Endothelial cell of umbilical vein (primary cell): ENCODE measurements at regions not wholly inside any gene's neighbourhood (a gene's known extent, or its start where the extent isn't known, plus 50 kb on each side); places are given as distances from the start of the nearest gene placed in this dataset.

Experiments
- BruUV-seq: library from RNA; stranded (reverse); fragments of 400-500 nt; replicated peaks from 2 replicates; lab custom pipeline; 2021; lab: Mats Ljungman, UMichigan
- CTCF ChIA-PET: fragments of 300-600, 350-600 bp; sonication (Branson Sonifier 250); formaldehyde crosslinking; loops from one replicate; lab custom pipeline; 2021; ENCODE audit warnings: antibody characterized with exemption, inconsistent platforms; lab: Charles Lee
- POLR2A ChIA-PET: fragments of 300-600, 350-600 bp; sonication (Branson Sonifier 250); formaldehyde crosslinking; loops from one replicate; lab custom pipeline; 2021; ENCODE audit warnings: antibody characterized with exemption, inconsistent platforms; lab: Charles Lee
- DNase-seq: peaks from one replicate; pipeline ENCODE4 v3.0.0-alpha.2; 2011; ENCODE audit warnings: low read depth, low spot score
- FAIRE-seq: peaks from 2 replicates; lab custom pipeline; 2011; peaks lifted over from hg19 to GRCh38; lab: Jason Lieb, UNC
- H2AFZ ChIP-seq: 2 replicates; pipeline ENCODE4 v1.6.0; 2012; ENCODE audit warnings: low read depth, low read length, control low read depth, inconsistent platforms
- H3K27ac ChIP-seq: 2 replicates; pipeline ENCODE4 v1.5.1; 2011; ENCODE audit warnings: low read depth, mild to moderate bottlenecking, control low read depth, low read length, moderate library complexity; ENCODE audit not compliant: insufficient read depth
- H3K27me3 ChIP-seq, 2 experiments: 2 replicates each; pipeline versions ENCODE4 v1.6.0 to v1.6.1; 2011; ENCODE audit warnings: low read length in 2 of 2, mixed read lengths in 1 of 2; ENCODE audit not compliant: control insufficient read depth in 2 of 2, insufficient read depth in 2 of 2
- H3K36me3 ChIP-seq, 2 experiments: 2 replicates in 1 of 2; 3 replicates in 1 of 2; pipeline ENCODE4 v1.5.1; 2011; ENCODE audit warnings: low read length in 2 of 2, mild to moderate bottlenecking in 1 of 2, moderate library complexity in 1 of 2; ENCODE audit not compliant: control insufficient read depth in 2 of 2, insufficient read depth in 2 of 2; ENCODE audit errors: extremely low read depth in 1 of 2
- H3K4me1 ChIP-seq: 3 replicates; pipeline ENCODE4 v1.5.1; 2011; ENCODE audit warnings: mild to moderate bottlenecking, low read length; ENCODE audit not compliant: control insufficient read depth, insufficient read depth; ENCODE audit errors: extremely low read depth
- H3K4me2 ChIP-seq: 2 replicates; pipeline ENCODE4 v1.6.1; 2011; ENCODE audit warnings: low read length, control low read depth, mixed read lengths; ENCODE audit not compliant: insufficient read depth
- H3K4me3 ChIP-seq, 3 experiments: fragments of 200-600 bp in 1 of 3; sonication (generic), shearing (Covaris generic) in 1 of 3; replicated peaks in 1 of 3; 2 replicates each; pipeline ENCODE4 v1.5.1; 2011 to 2016; ENCODE audit warnings: control low read depth in 3 of 3, low read length in 3 of 3, mild to moderate bottlenecking in 2 of 3, inconsistent platforms in 1 of 3, low read depth in 1 of 3, moderate library complexity in 1 of 3; ENCODE audit not compliant: insufficient read depth in 1 of 3
- H3K79me2 ChIP-seq: 2 replicates; pipeline ENCODE4 v1.6.0; 2012; ENCODE audit warnings: low read length, inconsistent platforms; ENCODE audit not compliant: control insufficient read depth, insufficient read depth
- H3K9ac ChIP-seq: replicated peaks from 2 replicates; pipeline ENCODE3; 2011; ENCODE audit warnings: low read length, control low read depth; ENCODE audit not compliant: insufficient read depth; ENCODE audit errors: extremely low read depth
- H3K9me1 ChIP-seq: replicated peaks from 3 replicates; pipeline ENCODE4 v1.6.0; 2011; ENCODE audit warnings: mild to moderate bottlenecking, low read length; ENCODE audit not compliant: control insufficient read depth, insufficient read depth; ENCODE audit errors: extremely low read depth
- H3K9me3 ChIP-seq: replicated peaks from 2 replicates; pipeline ENCODE4 v1.5.1; 2012; ENCODE audit warnings: low read length, inconsistent platforms; ENCODE audit not compliant: control insufficient read depth, insufficient read depth
- H4K20me1 ChIP-seq: replicated peaks from 2 replicates; pipeline ENCODE3; 2011; ENCODE audit warnings: mild to moderate bottlenecking, low read length; ENCODE audit not compliant: control insufficient read depth, insufficient read depth; ENCODE audit errors: extremely low read depth
- CTCF ChIP-seq, 2 donors: IDR thresholded peaks; 1 replicate in 1 of 2; 2 replicates in 1 of 2; pipeline ENCODE4 v1.5.1; 2011; ENCODE audit warnings: low read length in 2 of 2, mild to moderate bottlenecking in 2 of 2, moderate library complexity in 2 of 2, control low read depth in 1 of 2, inconsistent platforms in 1 of 2, low read depth in 1 of 2; ENCODE audit not compliant: insufficient read depth in 1 of 2; ENCODE audit errors: extremely low read depth in 1 of 2
- EZH2 ChIP-seq: IDR thresholded peaks from 2 replicates; pipeline ENCODE4 v1.6.1; 2012; ENCODE audit warnings: borderline replicate concordance, low read depth, mild to moderate bottlenecking, moderate library complexity, low read length, inconsistent platforms; ENCODE audit not compliant: severe bottlenecking
- FOS ChIP-seq: IDR thresholded peaks from 2 replicates; pipeline ENCODE4 v1.6.1; 2011; ENCODE audit warnings: mild to moderate bottlenecking, low read length, moderate library complexity, borderline replicate concordance; ENCODE audit not compliant: insufficient read depth
- GATA2 ChIP-seq: IDR thresholded peaks from 2 replicates; pipeline ENCODE4 v1.7.0; 2011; ENCODE audit warnings: low read depth, mild to moderate bottlenecking, moderate library complexity, mixed read lengths, low read length; ENCODE audit not compliant: insufficient read length, insufficient read depth
- JUN ChIP-seq: IDR thresholded peaks from 2 replicates; pipeline ENCODE4 v1.6.1; 2011; ENCODE audit warnings: borderline replicate concordance, low read depth; ENCODE audit not compliant: insufficient read length, insufficient read depth
- MYC ChIP-seq: IDR thresholded peaks from one replicate; pipeline ENCODE4 v1.6.1; 2011; ENCODE audit warnings: mild to moderate bottlenecking, low read depth, low read length
- POLR2A ChIP-seq: IDR thresholded peaks from 2 replicates; pipeline ENCODE4 v1.6.1; 2012; ENCODE audit warnings: low read depth, mild to moderate bottlenecking, control low read depth, low read length
- POLR2AphosphoS5 ChIP-seq: IDR thresholded peaks from 2 replicates; pipeline ENCODE4 v1.6.1; 2012; ENCODE audit warnings: low read depth, mild to moderate bottlenecking, control low read depth, low read length, moderate library complexity; ENCODE audit not compliant: insufficient read depth
- dilution Hi-C: fragments of 300-500 bp; cut with MboI; formaldehyde crosslinking; loops from one replicate; pipeline ENCODE4 v1.15.0; 2019; ENCODE audit warnings: low sequenced_read_pairs; ENCODE audit not compliant: extremely low pct_ligation_motif_present
- intact Hi-C: fragments of 100-400 bp; cut with micrococcal nuclease; formaldehyde crosslinking; loops from one replicate; pipeline ENCODE4 v1.10.0; 2022
- TF ChIP-seq, protein P1 (sequence below): IDR thresholded peaks from 2 replicates; pipeline ENCODE4 v1.6.1; 2011; ENCODE audit not compliant: insufficient read depth, insufficient read length

GRCh38 chr15:37824717-37825382 lies 109.6 kb upstream of the TMCO5A start:
- BruUV-seq, result no TSS peak
- no peaks in the 10 kb centered on the region for H4K20me1 ChIP-seq
- no peak overlapping the region for H3K4me2 ChIP-seq
- peaks cover 2 to 5% of the 10 kb centered on the region in 2 experiments for H3K27me3 ChIP-seq
- no peaks in the 10 kb centered on the region for H3K79me2 ChIP-seq
- no peaks in the 10 kb centered on the region for H3K9me3 ChIP-seq
- POLR2A ChIA-PET, result interaction anchor here (0.6 kb wide), 1 partner anchor 941 kb away, joined by 4 read pairs; no protein-coding TSS in a partner anchor
- H3K27ac ChIP-seq, result no peak overlapping the region
- no peaks in the 10 kb centered on the region for H3K4me1 ChIP-seq
- H3K4me3 ChIP-seq, result no peak overlapping the region
- no peak overlapping the region for H3K9ac ChIP-seq
- peak; percentile 8 for FAIRE-seq
- dilution Hi-C loops, result no loop called here
- peak; percentile 15 for DNase-seq
- H2AFZ ChIP-seq, result no peak overlapping the region
- peak; percentile 90 for TF ChIP-seq FOS
- TF ChIP-seq GATA2, result peak; percentile 68
- TF ChIP-seq EZH2, result no peak
- intact Hi-C loops, result no loop called here
- H3K9me1 ChIP-seq, result no peaks in the 10 kb centered on the region
- H3K36me3 ChIP-seq, result no peaks in the 10 kb centered on the region
- CTCF ChIA-PET, result interaction anchor here (0.6 kb wide), 1 partner anchor 556 kb away, joined by 3 read pairs; no protein-coding TSS in a partner anchor

- CTCF ChIA-PET, result no interaction called here
- no peak overlapping the region for H3K4me3 ChIP-seq
- H3K27me3 ChIP-seq, result peaks cover 0 to 5% of the 10 kb centered on the region in 2 experiments
- no peaks in the 10 kb centered on the region for H3K79me2 ChIP-seq
- no peak overlapping the region for H2AFZ ChIP-seq
- intact Hi-C loops (no loop called here), dilution Hi-C loops (no loop called here)
- no peaks in the 10 kb centered on the region for H3K9me1 ChIP-seq
- POLR2A ChIA-PET, result no interaction called here
- DNase-seq (no peak), FAIRE-seq (no peak)
- H3K9me3 ChIP-seq, result no peaks in the 10 kb centered on the region
- no peak overlapping the region for H3K27ac ChIP-seq
- no TSS peak for BruUV-seq
- no peak overlapping the region for H3K4me2 ChIP-seq
- H3K4me1 ChIP-seq, result no peaks in the 10 kb centered on the region
- no peak for TF ChIP-seq POLR2AphosphoS5
- no peak for TF ChIP-seq POLR2A
- TF ChIP-seq, protein P1, sequence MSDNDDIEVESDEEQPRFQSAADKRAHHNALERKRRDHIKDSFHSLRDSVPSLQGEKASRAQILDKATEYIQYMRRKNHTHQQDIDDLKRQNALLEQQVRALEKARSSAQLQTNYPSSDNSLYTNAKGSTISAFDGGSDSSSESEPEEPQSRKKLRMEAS, result no peak
- no peak for TF ChIP-seq EZH2
- no peak for TF ChIP-seq MYC
- TF ChIP-seq CTCF (IDR thresholded peaks at IDR 0.05; ENCODE audit: extremely low read depth in 1 of 2, insufficient read depth in 1 of 2, low read depth in 1 of 2, low read length in 2 of 2), result no peak
- TF ChIP-seq GATA2, result no peak
- no peak for TF ChIP-seq FOS
- no peak for TF ChIP-seq JUN
- H3K9ac ChIP-seq, result no peak overlapping the region
- H3K36me3 ChIP-seq, result no peaks in the 10 kb centered on the region
- H4K20me1 ChIP-seq, result no peaks in the 10 kb centered on the region
Observed at GRCh38 chr15:37837276-37837675, 97.2 kb upstream of the TMCO5A start.
